Nephron progenitor cell (in vitro differentiated cells): ENCODE measurements at regions not wholly inside any gene's neighbourhood (a gene's known extent, or its start where the extent isn't known, plus 50 kb on each side); places are given as distances from the start of the nearest gene placed in this dataset.
"Not testable (repeated sequence)": the region's sequence is repeated elsewhere in the genome, so short reads cannot be mapped to it uniquely, and the experiment has no call there.

Experiments used
- DNase-seq: peaks from one replicate; pipeline ENCODE4 v3.0.0; 2021
- H3K27ac Mint-ChIP-seq: 2 replicates; pipeline ENCODE4 v1.8.0; 2021; ENCODE audit warnings: mild to moderate bottlenecking, moderate library complexity, mixed read lengths
- H3K27me3 Mint-ChIP-seq: 2 replicates; pipeline ENCODE4 v1.8.0; 2021; ENCODE audit warnings: mild to moderate bottlenecking, low read depth, mixed read lengths; ENCODE audit not compliant: poor library complexity
- H3K36me3 Mint-ChIP-seq: 2 replicates; pipeline ENCODE4 v1.8.0; 2021; ENCODE audit warnings: low read depth, mixed read lengths
- H3K4me1 Mint-ChIP-seq: 2 replicates; pipeline ENCODE4 v1.8.0; 2021; ENCODE audit warnings: mixed read lengths
- H3K4me3 Mint-ChIP-seq: 2 replicates; pipeline ENCODE4 v1.8.0; 2021; ENCODE audit warnings: mild to moderate bottlenecking, moderate library complexity, mixed read lengths
- H3K9me3 Mint-ChIP-seq: 2 replicates; pipeline ENCODE4 v1.8.0; 2021; ENCODE audit warnings: mild to moderate bottlenecking, moderate library complexity, mixed read lengths
- TF ChIP-seq, protein P1 (sequence below): fragments of 200-600 bp; sonication (generic); IDR thresholded peaks from 2 replicates; pipeline ENCODE4 v1.5.0; 2021; ENCODE audit warnings: antibody characterized with exemption

DNA sequence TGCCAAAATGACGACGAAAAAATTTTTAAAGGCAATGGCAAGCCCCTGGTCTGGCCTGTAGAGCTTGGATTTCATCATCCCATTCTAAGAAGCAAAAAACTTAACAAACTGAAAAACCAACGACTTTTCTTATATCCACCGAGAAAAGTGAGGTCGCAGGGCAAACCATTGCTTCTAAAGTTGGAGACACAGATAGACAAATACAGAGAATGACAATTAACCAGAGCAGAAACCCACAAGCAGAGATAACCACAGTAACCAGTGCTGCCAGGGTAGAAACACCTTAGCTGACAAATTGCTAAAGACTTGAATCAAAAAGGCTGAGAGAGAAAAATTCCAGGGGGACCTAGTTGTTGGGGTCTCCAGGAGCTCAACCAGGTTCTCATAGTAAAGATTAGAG, 386.5 kb upstream of the SGO1 start:
- DNase-seq, result no peak
- Mint-ChIP-seq H3K27ac (no peak overlapping the region), H3K4me3 (no peak overlapping the region), H3K9me3 (no peaks in the 10 kb centered on the region), H3K4me1 (no peaks in the 10 kb centered on the region), H3K36me3 (no peaks in the 10 kb centered on the region), H3K27me3 (no peaks in the 10 kb centered on the region)
- TF ChIP-seq, protein P1, sequence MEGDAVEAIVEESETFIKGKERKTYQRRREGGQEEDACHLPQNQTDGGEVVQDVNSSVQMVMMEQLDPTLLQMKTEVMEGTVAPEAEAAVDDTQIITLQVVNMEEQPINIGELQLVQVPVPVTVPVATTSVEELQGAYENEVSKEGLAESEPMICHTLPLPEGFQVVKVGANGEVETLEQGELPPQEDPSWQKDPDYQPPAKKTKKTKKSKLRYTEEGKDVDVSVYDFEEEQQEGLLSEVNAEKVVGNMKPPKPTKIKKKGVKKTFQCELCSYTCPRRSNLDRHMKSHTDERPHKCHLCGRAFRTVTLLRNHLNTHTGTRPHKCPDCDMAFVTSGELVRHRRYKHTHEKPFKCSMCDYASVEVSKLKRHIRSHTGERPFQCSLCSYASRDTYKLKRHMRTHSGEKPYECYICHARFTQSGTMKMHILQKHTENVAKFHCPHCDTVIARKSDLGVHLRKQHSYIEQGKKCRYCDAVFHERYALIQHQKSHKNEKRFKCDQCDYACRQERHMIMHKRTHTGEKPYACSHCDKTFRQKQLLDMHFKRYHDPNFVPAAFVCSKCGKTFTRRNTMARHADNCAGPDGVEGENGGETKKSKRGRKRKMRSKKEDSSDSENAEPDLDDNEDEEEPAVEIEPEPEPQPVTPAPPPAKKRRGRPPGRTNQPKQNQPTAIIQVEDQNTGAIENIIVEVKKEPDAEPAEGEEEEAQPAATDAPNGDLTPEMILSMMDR, result no peak

GRCh38 chr3:20569310-20569709, 383.3 kb upstream of the SGO1 start:
- DNase-seq, result no peak
- TF ChIP-seq, protein P1, result no peak
- no peaks in the 10 kb centered on the region for H3K27me3 Mint-ChIP-seq
- H3K4me3 Mint-ChIP-seq, result no peak overlapping the region
- H3K36me3 Mint-ChIP-seq, result no peaks in the 10 kb centered on the region
- H3K4me1 Mint-ChIP-seq, result no peaks in the 10 kb centered on the region
- H3K27ac Mint-ChIP-seq, result no peak overlapping the region
- no peaks in the 10 kb centered on the region for H3K9me3 Mint-ChIP-seq

- Mint-ChIP-seq H3K27ac (no peak overlapping the region), H3K4me3 (no peak overlapping the region), H3K4me1 (peaks cover 6% of the 10 kb centered on the region), H3K9me3 (no peaks in the 10 kb centered on the region), H3K27me3 (no peaks in the 10 kb centered on the region), H3K36me3 (no peaks in the 10 kb centered on the region)
- TF ChIP-seq, protein P1, result no peak
- DNase-seq, result no peak
Measured at GRCh38 chr3:20564966-20565365, 379.0 kb upstream of the SGO1 start.

- H3K4me1 Mint-ChIP-seq, result peaks cover 6% of the 10 kb centered on the region
Measured at GRCh38 chr3:20563985-20564384, 378.0 kb upstream of the SGO1 start.

GRCh38 chr3:20563251-20563650, 377.2 kb upstream of the SGO1 start:
- H3K9me3 Mint-ChIP-seq, result no peaks in the 10 kb centered on the region
- H3K36me3 Mint-ChIP-seq, result no peaks in the 10 kb centered on the region
- TF ChIP-seq, protein P1, result no peak
- H3K4me1 Mint-ChIP-seq, result peaks cover 6% of the 10 kb centered on the region
- no peak for DNase-seq
- no peak overlapping the region for H3K27ac Mint-ChIP-seq
- no peaks in the 10 kb centered on the region for H3K27me3 Mint-ChIP-seq
- H3K4me3 Mint-ChIP-seq, result no peak overlapping the region

More at GRCh38 chr3:20563985-20564384, 378.0 kb upstream of the SGO1 start:
- no peak for DNase-seq
- Mint-ChIP-seq H3K4me3 (no peak overlapping the region), H3K27me3 (no peaks in the 10 kb centered on the region), H3K27ac (no peak overlapping the region), H3K9me3 (no peaks in the 10 kb centered on the region), H3K36me3 (no peaks in the 10 kb centered on the region)
- TF ChIP-seq, protein P1, result no peak

- Mint-ChIP-seq H3K27ac (no peak overlapping the region), H3K9me3 (no peaks in the 10 kb centered on the region), H3K4me1 (peaks cover 6% of the 10 kb centered on the region), H3K27me3 (no peaks in the 10 kb centered on the region), H3K4me3 (no peak overlapping the region), H3K36me3 (no peaks in the 10 kb centered on the region)
- DNase-seq, result no peak
- TF ChIP-seq, protein P1, result no peak
Measured at GRCh38 chr3:20561166-20561565, 375.2 kb upstream of the SGO1 start.

GRCh38 chr3:20560446-20560845, 374.4 kb upstream of the SGO1 start:
- H3K36me3 Mint-ChIP-seq, result not testable (repeated sequence)

More at GRCh38 chr3:20560446-20560845, 374.4 kb upstream of the SGO1 start:
- H3K9me3 Mint-ChIP-seq, H3K4me3 Mint-ChIP-seq, H3K27ac Mint-ChIP-seq, H3K4me1 Mint-ChIP-seq, H3K27me3 Mint-ChIP-seq, DNase-seq: not testable (repeated sequence)
